DMS153 (cell line): ENCODE measurements at regions not wholly inside any gene's neighbourhood (a gene's known extent, or its start where the extent isn't known, plus 50 kb on each side); places are given as distances from the start of the nearest gene placed in this dataset.

Experiments
- DNase-seq: peaks from one replicate; lab custom pipeline; 2025; lab: John Stamatoyannopoulos, UW

- no peak for DNase-seq
These were observed 411.0 kb downstream of the LRATD1 start for GRCh38 chr2:15043336-15044058.

GRCh38 chr2:15045054-15045453, 412.5 kb downstream of the LRATD1 start:
- DNase-seq = no peak

- no peak for DNase-seq
These were observed 414.7 kb downstream of the LRATD1 start for GRCh38 chr2:15047184-15047583.

GRCh38 chr2:15048000-15048399, 415.5 kb downstream of the LRATD1 start:
- DNase-seq = no peak

- peak; percentile 14 for DNase-seq
These were observed 416.8 kb downstream of the LRATD1 start for GRCh38 chr2:15049096-15049993.

- DNase-seq = peak; percentile 91
These were observed 418.0 kb downstream of the LRATD1 start for GRCh38 chr2:15050483-15050882.

- no peak for DNase-seq
These were observed 421.0 kb downstream of the LRATD1 start for GRCh38 chr2:15053542-15053941.

- DNase-seq = no peak
These were observed 425.7 kb downstream of the LRATD1 start for GRCh38 chr2:15058015-15058720.

- no peak for DNase-seq
These were observed 426.2 kb downstream of the LRATD1 start for GRCh38 chr2:15058721-15059157.

- no peak for DNase-seq
These were observed 427.5 kb downstream of the LRATD1 start for GRCh38 chr2:15059870-15060512.

- no peak for DNase-seq
These were observed 428.8 kb downstream of the LRATD1 start for GRCh38 chr2:15061268-15061667.

GRCh38 chr2:15066138-15066537, 433.6 kb downstream of the LRATD1 start:
- DNase-seq = no peak

GRCh38 chr2:15069149-15069548, 436.6 kb downstream of the LRATD1 start:
- DNase-seq = no peak

GRCh38 chr2:15072836-15073235, 440.3 kb downstream of the LRATD1 start:
- no peak for DNase-seq

- no peak for DNase-seq
These were observed 441.1 kb downstream of the LRATD1 start for GRCh38 chr2:15073664-15074063.

GRCh38 chr2:15074319-15074718, 441.8 kb downstream of the LRATD1 start:
- no peak for DNase-seq

GRCh38 chr2:15074751-15075700, 442.5 kb downstream of the LRATD1 start:
- DNase-seq = no peak

GRCh38 chr2:15076668-15077067, 444.2 kb downstream of the LRATD1 start:
- no peak for DNase-seq

- DNase-seq = no peak
These were observed 448.8 kb downstream of the LRATD1 start for GRCh38 chr2:15081356-15081755.

- no peak for DNase-seq
These were observed 449.9 kb downstream of the LRATD1 start for GRCh38 chr2:15082105-15083058.
